ENCODE measurements at regions not wholly inside any gene's neighbourhood (a gene's known extent, or its start where the extent isn't known, plus 50 kb on each side); places are given as distances from the start of the nearest gene placed in this dataset.

GRCh38 chrX:150036641-150037040 lies 98.3 kb upstream of the EOLA2 start:
- TF ChIP-seq CREB1 (IDR thresholded peaks at IDR 0.05; ENCODE audit: low read depth) = no peak
- no peak for TF ChIP-seq YY1 (IDR thresholded peaks at IDR 0.05; ENCODE audit: low read depth, low read length)
- no peak for TF ChIP-seq STAT3 (IDR thresholded peaks at IDR 0.05; ENCODE audit: low read depth, low read length)
- no peak for TF ChIP-seq SMC3 (IDR thresholded peaks at IDR 0.05; ENCODE audit: borderline replicate concordance, low read length)
- TF ChIP-seq, protein P1, sequence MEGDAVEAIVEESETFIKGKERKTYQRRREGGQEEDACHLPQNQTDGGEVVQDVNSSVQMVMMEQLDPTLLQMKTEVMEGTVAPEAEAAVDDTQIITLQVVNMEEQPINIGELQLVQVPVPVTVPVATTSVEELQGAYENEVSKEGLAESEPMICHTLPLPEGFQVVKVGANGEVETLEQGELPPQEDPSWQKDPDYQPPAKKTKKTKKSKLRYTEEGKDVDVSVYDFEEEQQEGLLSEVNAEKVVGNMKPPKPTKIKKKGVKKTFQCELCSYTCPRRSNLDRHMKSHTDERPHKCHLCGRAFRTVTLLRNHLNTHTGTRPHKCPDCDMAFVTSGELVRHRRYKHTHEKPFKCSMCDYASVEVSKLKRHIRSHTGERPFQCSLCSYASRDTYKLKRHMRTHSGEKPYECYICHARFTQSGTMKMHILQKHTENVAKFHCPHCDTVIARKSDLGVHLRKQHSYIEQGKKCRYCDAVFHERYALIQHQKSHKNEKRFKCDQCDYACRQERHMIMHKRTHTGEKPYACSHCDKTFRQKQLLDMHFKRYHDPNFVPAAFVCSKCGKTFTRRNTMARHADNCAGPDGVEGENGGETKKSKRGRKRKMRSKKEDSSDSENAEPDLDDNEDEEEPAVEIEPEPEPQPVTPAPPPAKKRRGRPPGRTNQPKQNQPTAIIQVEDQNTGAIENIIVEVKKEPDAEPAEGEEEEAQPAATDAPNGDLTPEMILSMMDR (IDR thresholded peaks at IDR 0.05 in 2 of 3, conservative IDR thresholded peaks at IDR 0.05 in 1 of 3; ENCODE audit: control insufficient read depth in 2 of 3, extremely low read depth in 1 of 3, insufficient read depth in 1 of 3, low read depth in 3 of 3, low read length in 3 of 3) = no peak
- no peak for TF ChIP-seq MAX (IDR thresholded peaks at IDR 0.05; ENCODE audit: low read depth, low read length)
- TF ChIP-seq EED (IDR thresholded peaks at IDR 0.05; ENCODE audit: low read depth) = no peak
- TF ChIP-seq MYC (IDR thresholded peaks at IDR 0.05; ENCODE audit: insufficient read depth, insufficient read length, insufficient replicate concordance, low read length, severe bottlenecking) = no peak
- no peak for TF ChIP-seq POLR2AphosphoS5 (IDR thresholded peaks at IDR 0.05; ENCODE audit: low read length)
- TF ChIP-seq KDM1A (IDR thresholded peaks at IDR 0.05; ENCODE audit: borderline replicate concordance) = no peak
- no peak for TF ChIP-seq USF2 (IDR thresholded peaks at IDR 0.05; ENCODE audit: borderline replicate concordance, low read depth, low read length)
- no peak for TF ChIP-seq REST (IDR thresholded peaks at IDR 0.05; ENCODE audit: low read depth, low read length)
- TF ChIP-seq TCF3 (IDR thresholded peaks at IDR 0.05; ENCODE audit: borderline replicate concordance, insufficient read depth, low read depth, low read length) = no peak
